Esophagus squamous epithelium (tissue), 4 donors: ENCODE measurements at regions not wholly inside any gene's neighbourhood (a gene's known extent, or its start where the extent isn't known, plus 50 kb on each side); places are given as distances from the start of the nearest gene placed in this dataset.

Experiments
- POLR2A ChIP-seq, 4 donors: fragments of 450-650 bp; IDR thresholded peaks; one replicate each; pipeline ENCODE4 v1.6.1; 2017; ENCODE audit warnings: antibody characterized with exemption in 4 of 4, mild to moderate bottlenecking in 4 of 4, moderate library complexity in 3 of 4
- TF ChIP-seq, protein P1 (sequence below), 6 experiments: fragments of 450-650 bp in 4 of 6; fragments of 200-600 bp in 2 of 6; sonication (generic) in 2 of 6; IDR thresholded peaks; one replicate each; pipeline ENCODE4 v1.5.1; 2016 to 2019; ENCODE audit warnings: antibody characterized with exemption in 6 of 6, mild to moderate bottlenecking in 4 of 6, moderate library complexity in 4 of 6

- TF ChIP-seq, protein P1, sequence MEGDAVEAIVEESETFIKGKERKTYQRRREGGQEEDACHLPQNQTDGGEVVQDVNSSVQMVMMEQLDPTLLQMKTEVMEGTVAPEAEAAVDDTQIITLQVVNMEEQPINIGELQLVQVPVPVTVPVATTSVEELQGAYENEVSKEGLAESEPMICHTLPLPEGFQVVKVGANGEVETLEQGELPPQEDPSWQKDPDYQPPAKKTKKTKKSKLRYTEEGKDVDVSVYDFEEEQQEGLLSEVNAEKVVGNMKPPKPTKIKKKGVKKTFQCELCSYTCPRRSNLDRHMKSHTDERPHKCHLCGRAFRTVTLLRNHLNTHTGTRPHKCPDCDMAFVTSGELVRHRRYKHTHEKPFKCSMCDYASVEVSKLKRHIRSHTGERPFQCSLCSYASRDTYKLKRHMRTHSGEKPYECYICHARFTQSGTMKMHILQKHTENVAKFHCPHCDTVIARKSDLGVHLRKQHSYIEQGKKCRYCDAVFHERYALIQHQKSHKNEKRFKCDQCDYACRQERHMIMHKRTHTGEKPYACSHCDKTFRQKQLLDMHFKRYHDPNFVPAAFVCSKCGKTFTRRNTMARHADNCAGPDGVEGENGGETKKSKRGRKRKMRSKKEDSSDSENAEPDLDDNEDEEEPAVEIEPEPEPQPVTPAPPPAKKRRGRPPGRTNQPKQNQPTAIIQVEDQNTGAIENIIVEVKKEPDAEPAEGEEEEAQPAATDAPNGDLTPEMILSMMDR (IDR thresholded peaks at IDR 0.05): no peak
- no peak for TF ChIP-seq POLR2A (IDR thresholded peaks at IDR 0.05)
Observed at GRCh38 chrX:147565237-147565636, 346.5 kb upstream of the FMR1 start.
